DOHH2 (cell line): ENCODE measurements at regions not wholly inside any gene's neighbourhood (a gene's known extent, or its start where the extent isn't known, plus 50 kb on each side); places are given as distances from the start of the nearest gene placed in this dataset.

Source experiments
- EZH2phosphoT487 ChIP-seq: fragments of 200-600 bp; sonication (generic); IDR thresholded peaks from 2 replicates; pipeline ENCODE4 v1.6.1; 2017; ENCODE audit warnings: borderline replicate concordance, mild to moderate bottlenecking, antibody characterized with exemption, low read length, moderate library complexity, mixed read lengths
- TF ChIP-seq, protein P1 (sequence below): fragments of 200-600 bp; sonication (generic); IDR thresholded peaks from one replicate; pipeline ENCODE4 v1.5.1; 2014; ENCODE audit warnings: antibody characterized with exemption, mild to moderate bottlenecking, low read depth, low read length; ENCODE audit not compliant: poor library complexity, severe bottlenecking

DNA sequence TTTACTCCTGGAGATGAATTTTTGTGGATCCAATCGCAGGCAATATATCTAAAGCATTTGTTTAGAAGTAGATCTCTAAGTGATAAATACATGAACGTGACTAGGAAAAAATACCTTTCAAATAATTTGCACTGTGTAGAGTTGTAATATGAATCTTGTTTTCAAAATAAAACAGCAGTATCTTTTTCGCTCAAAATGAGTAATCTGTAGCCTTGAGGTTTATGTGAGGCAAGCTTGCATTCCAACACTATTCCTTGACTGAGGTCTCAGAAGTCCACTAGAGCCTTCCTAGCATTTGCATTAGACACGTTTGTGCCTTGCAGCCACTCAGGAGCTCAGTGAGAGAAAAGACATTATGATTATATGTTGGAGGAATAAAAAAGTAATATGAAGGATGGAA lies 138.3 kb upstream of the ROBO1 start:
- TF ChIP-seq, protein P1, sequence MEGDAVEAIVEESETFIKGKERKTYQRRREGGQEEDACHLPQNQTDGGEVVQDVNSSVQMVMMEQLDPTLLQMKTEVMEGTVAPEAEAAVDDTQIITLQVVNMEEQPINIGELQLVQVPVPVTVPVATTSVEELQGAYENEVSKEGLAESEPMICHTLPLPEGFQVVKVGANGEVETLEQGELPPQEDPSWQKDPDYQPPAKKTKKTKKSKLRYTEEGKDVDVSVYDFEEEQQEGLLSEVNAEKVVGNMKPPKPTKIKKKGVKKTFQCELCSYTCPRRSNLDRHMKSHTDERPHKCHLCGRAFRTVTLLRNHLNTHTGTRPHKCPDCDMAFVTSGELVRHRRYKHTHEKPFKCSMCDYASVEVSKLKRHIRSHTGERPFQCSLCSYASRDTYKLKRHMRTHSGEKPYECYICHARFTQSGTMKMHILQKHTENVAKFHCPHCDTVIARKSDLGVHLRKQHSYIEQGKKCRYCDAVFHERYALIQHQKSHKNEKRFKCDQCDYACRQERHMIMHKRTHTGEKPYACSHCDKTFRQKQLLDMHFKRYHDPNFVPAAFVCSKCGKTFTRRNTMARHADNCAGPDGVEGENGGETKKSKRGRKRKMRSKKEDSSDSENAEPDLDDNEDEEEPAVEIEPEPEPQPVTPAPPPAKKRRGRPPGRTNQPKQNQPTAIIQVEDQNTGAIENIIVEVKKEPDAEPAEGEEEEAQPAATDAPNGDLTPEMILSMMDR: no peak
- no peak for TF ChIP-seq EZH2phosphoT487
